ENCODE measurements at regions not wholly inside any gene's neighbourhood (a gene's known extent, or its start where the extent isn't known, plus 50 kb on each side); places are given as distances from the start of the nearest gene placed in this dataset.
"Not testable (repeated sequence)": the region's sequence is repeated elsewhere in the genome, so short reads cannot be mapped to it uniquely, and the experiment has no call there.

- no peak overlapping the region for H3K27ac Mint-ChIP-seq
- intact Hi-C loops (cut with micrococcal nuclease), result no loop called here
- no peaks in the 10 kb centered on the region for H3K4me1 Mint-ChIP-seq (ENCODE audit: low read depth)
- no peaks in the 10 kb centered on the region for H3K36me3 Mint-ChIP-seq (ENCODE audit: low read depth)
- H3K27me3 Mint-ChIP-seq, result no peaks in the 10 kb centered on the region
- H3K9me3 Mint-ChIP-seq, result peaks cover 12% of the 10 kb centered on the region
- H3K4me3 Mint-ChIP-seq, result no peak overlapping the region
Observed at GRCh38 chr3:65142456-65142855, 454.7 kb upstream of the ADAMTS9 start.

DNA sequence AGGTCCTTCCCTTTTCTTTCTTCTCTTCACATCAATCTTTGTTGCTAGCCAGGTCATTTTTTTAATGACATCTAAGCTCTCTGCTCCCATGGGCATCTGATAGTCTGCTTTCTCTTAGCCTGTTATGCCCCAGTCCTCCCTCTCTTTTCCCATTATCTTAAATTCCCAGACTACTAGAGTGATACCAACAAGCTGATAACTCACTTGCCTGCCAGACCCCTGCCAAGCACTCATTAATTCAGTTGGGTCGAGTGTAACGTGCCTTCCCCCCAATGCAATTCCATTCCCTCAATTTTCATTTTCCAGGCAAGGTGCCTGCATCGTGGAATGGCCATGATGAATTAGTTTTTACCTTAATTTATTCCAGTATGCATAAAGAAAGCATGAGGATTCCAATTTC, 450.8 kb upstream of the ADAMTS9 start:
- Mint-ChIP-seq H3K27me3 (no peaks in the 10 kb centered on the region), H3K4me3 (no peak overlapping the region), H3K36me3 (ENCODE audit: low read depth) (no peaks in the 10 kb centered on the region), H3K4me1 (ENCODE audit: low read depth) (no peaks in the 10 kb centered on the region), H3K27ac (no peak overlapping the region), H3K9me3 (peaks cover 12% of the 10 kb centered on the region)
- intact Hi-C loops (cut with micrococcal nuclease), result no loop called here

- H3K4me3 Mint-ChIP-seq; H3K27ac Mint-ChIP-seq; H3K4me1 Mint-ChIP-seq (ENCODE audit: low read depth); H3K27me3 Mint-ChIP-seq; H3K36me3 Mint-ChIP-seq (ENCODE audit: low read depth); intact Hi-C loops (cut with micrococcal nuclease): not testable (repeated sequence)
- H3K9me3 Mint-ChIP-seq, result peaks cover 21% of the 10 kb centered on the region
Observed at GRCh38 chr3:65133752-65134151, 446.0 kb upstream of the ADAMTS9 start.

- Mint-ChIP-seq H3K4me1 (ENCODE audit: low read depth) (no peaks in the 10 kb centered on the region), H3K36me3 (ENCODE audit: low read depth) (no peaks in the 10 kb centered on the region), H3K27me3 (no peaks in the 10 kb centered on the region), H3K9me3 (peaks cover 30% of the 10 kb centered on the region), H3K4me3 (no peak overlapping the region), H3K27ac (no peak overlapping the region)
- intact Hi-C loops (cut with micrococcal nuclease), result no loop called here
Observed at GRCh38 chr3:65130782-65131181, 443.0 kb upstream of the ADAMTS9 start.

DNA sequence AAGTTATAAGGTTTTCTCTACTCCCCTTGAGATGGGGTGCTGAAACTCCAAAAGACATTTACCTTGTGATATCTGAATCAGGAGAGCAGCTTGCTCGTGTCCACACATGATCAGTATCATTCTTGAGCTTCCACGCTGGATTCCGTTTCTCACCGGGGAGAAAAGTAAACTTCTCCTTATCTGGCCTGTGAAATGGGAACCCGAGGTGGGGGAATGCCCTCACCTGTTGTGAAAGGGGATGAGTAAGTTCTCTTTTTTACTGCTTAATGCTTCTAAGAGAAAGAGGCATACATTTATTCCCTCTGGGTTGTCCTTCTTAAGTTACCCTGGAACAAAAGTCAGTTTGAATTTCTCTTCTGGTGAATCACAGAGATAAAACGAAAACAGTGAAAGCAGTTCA, 440.5 kb upstream of the ADAMTS9 start:
- H3K4me3 Mint-ChIP-seq, result no peak overlapping the region
- no peak overlapping the region for H3K27ac Mint-ChIP-seq
- no peaks in the 10 kb centered on the region for H3K27me3 Mint-ChIP-seq
- intact Hi-C loops (cut with micrococcal nuclease), result no loop called here
- H3K4me1 Mint-ChIP-seq (ENCODE audit: low read depth), result no peaks in the 10 kb centered on the region
- H3K9me3 Mint-ChIP-seq, result peaks cover 33% of the 10 kb centered on the region
- H3K36me3 Mint-ChIP-seq (ENCODE audit: low read depth), result no peaks in the 10 kb centered on the region

- intact Hi-C loops (cut with micrococcal nuclease), result no loop called here
- peaks cover 37% of the 10 kb centered on the region for H3K9me3 Mint-ChIP-seq
- no peaks in the 10 kb centered on the region for H3K4me1 Mint-ChIP-seq (ENCODE audit: low read depth)
- H3K36me3 Mint-ChIP-seq (ENCODE audit: low read depth), result no peaks in the 10 kb centered on the region
- H3K4me3 Mint-ChIP-seq, result no peak overlapping the region
- H3K27me3 Mint-ChIP-seq, result no peaks in the 10 kb centered on the region
- H3K27ac Mint-ChIP-seq, result no peak overlapping the region
Observed at GRCh38 chr3:65126527-65127410, 439.0 kb upstream of the ADAMTS9 start.

DNA sequence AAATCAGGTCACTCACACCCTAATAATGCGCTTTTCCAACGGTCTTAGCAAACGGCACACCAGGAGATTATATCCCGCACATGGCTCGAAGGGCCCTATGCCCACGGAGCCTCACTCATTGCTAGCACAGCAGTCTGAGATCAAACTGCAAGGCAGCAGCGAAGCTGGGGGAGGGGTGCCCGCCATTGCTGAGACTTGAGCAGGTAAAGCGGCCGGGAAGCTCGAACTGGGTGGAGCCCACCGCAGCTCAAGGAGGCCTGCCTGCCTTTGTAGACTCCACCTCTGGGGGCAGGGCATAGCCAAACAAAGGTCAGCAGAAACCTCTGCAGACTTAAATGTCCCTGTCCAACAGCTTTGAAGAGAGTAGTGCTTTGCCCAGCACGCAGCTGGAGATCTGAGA, 432.4 kb upstream of the ADAMTS9 start:
- H3K27me3 Mint-ChIP-seq; H3K4me1 Mint-ChIP-seq (ENCODE audit: low read depth); intact Hi-C loops (cut with micrococcal nuclease); H3K27ac Mint-ChIP-seq; H3K4me3 Mint-ChIP-seq; H3K36me3 Mint-ChIP-seq (ENCODE audit: low read depth): not testable (repeated sequence)
- peaks cover 64% of the 10 kb centered on the region for H3K9me3 Mint-ChIP-seq

- H3K27me3 Mint-ChIP-seq, result no peaks in the 10 kb centered on the region
- no peak overlapping the region for H3K4me3 Mint-ChIP-seq
- no peaks in the 10 kb centered on the region for H3K4me1 Mint-ChIP-seq (ENCODE audit: low read depth)
- no peak overlapping the region for H3K27ac Mint-ChIP-seq
- peaks cover 71% of the 10 kb centered on the region for H3K9me3 Mint-ChIP-seq
- intact Hi-C loops (cut with micrococcal nuclease), result no loop called here
- H3K36me3 Mint-ChIP-seq (ENCODE audit: low read depth), result no peaks in the 10 kb centered on the region
Observed at GRCh38 chr3:65118912-65119499, 431.2 kb upstream of the ADAMTS9 start.

- intact Hi-C loops (cut with micrococcal nuclease), result no loop called here
- Mint-ChIP-seq H3K27me3 (no peaks in the 10 kb centered on the region), H3K4me1 (ENCODE audit: low read depth) (no peaks in the 10 kb centered on the region), H3K36me3 (ENCODE audit: low read depth) (no peaks in the 10 kb centered on the region), H3K9me3 (peaks cover 36% of the 10 kb centered on the region), H3K27ac (no peak overlapping the region), H3K4me3 (no peak overlapping the region)
Observed at GRCh38 chr3:65114041-65114440, 426.2 kb upstream of the ADAMTS9 start.

- Mint-ChIP-seq H3K27ac (no peak overlapping the region), H3K4me1 (ENCODE audit: low read depth) (no peaks in the 10 kb centered on the region), H3K4me3 (no peak overlapping the region), H3K27me3 (no peaks in the 10 kb centered on the region), H3K9me3 (peaks cover 24% of the 10 kb centered on the region), H3K36me3 (ENCODE audit: low read depth) (no peaks in the 10 kb centered on the region)
- intact Hi-C loops (cut with micrococcal nuclease), result no loop called here
Observed at GRCh38 chr3:65112751-65113300, 425.0 kb upstream of the ADAMTS9 start.

DNA sequence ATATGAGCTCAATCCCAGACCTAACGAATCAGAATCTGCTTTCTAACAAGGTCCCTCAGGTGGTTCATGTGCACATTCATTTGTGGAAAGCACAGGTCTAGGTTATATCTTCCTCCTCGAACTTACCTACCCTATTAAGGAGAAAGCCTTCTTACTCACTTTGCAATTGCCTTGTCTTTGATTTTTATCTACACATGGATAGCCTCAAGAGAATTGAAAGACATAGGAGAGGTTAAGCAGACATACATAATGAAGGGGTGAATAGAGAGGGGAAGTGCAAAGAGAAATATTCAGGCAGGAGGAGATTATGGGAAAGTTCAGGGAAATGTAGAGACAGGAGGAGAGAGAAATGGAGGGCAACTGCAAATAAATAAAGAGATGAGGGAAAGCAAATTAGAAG, 422.9 kb upstream of the ADAMTS9 start:
- Mint-ChIP-seq H3K4me1 (ENCODE audit: low read depth) (no peaks in the 10 kb centered on the region), H3K36me3 (ENCODE audit: low read depth) (no peaks in the 10 kb centered on the region), H3K4me3 (no peak overlapping the region), H3K27ac (no peak overlapping the region), H3K27me3 (no peaks in the 10 kb centered on the region), H3K9me3 (peaks cover 12% of the 10 kb centered on the region)
- intact Hi-C loops (cut with micrococcal nuclease), result no loop called here

DNA sequence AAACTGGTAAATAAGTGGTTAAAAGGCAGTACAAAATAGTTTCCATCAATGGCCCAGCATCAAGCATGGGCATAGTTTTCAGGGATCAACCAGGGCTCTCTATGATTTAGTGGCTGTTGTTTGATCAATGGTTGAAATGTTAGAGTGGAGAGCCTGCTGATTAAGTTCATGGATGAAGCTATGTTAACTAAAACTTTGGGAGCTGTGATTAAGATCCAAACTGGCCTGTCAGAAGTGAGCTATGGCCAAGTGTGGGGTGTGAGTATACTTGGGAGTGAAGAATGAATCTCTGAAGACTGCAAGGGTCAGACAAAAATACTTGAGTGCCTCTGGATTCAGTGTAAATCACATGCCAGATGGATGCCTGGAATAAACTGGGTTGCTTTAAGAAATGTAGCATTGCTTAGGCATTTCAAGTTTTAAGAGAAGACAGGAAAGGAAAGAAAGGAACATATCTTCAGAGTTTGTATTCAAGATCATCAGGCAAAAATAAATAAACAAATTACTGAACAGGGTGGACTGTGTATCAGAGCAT, 422.2 kb upstream of the ADAMTS9 start:
- H3K4me3 Mint-ChIP-seq, result no peak overlapping the region
- no peaks in the 10 kb centered on the region for H3K36me3 Mint-ChIP-seq (ENCODE audit: low read depth)
- intact Hi-C loops (cut with micrococcal nuclease), result no loop called here
- H3K4me1 Mint-ChIP-seq (ENCODE audit: low read depth), result no peaks in the 10 kb centered on the region
- H3K27me3 Mint-ChIP-seq, result no peaks in the 10 kb centered on the region
- H3K9me3 Mint-ChIP-seq, result peaks cover 6% of the 10 kb centered on the region
- no peak overlapping the region for H3K27ac Mint-ChIP-seq

DNA sequence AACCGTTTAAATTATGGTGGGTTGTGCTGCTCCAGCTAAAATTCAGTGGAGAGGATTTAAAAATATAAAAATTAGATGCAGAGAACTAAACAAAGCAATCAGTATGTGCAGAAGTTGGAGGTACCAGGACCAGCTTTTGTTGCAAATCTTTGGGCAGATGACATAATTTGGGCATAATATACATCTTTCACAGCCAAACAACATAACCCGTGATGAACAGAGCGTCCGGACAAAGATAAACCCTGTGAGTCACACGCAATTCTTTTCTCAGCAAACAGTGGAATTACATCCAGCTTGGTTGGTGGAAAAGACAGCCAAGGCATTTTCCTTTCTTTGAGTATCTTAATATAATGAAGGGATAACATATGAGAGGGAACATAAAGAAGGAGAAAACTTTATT, 419.4 kb upstream of the ADAMTS9 start:
- Mint-ChIP-seq H3K9me3 (peaks cover 7% of the 10 kb centered on the region), H3K27ac (no peak overlapping the region), H3K4me1 (ENCODE audit: low read depth) (no peaks in the 10 kb centered on the region), H3K4me3 (no peak overlapping the region), H3K27me3 (no peaks in the 10 kb centered on the region), H3K36me3 (ENCODE audit: low read depth) (no peaks in the 10 kb centered on the region)
- intact Hi-C loops (cut with micrococcal nuclease), result no loop called here

GRCh38 chr3:65101450-65101849, 413.6 kb upstream of the ADAMTS9 start:
- intact Hi-C loops (cut with micrococcal nuclease), result no loop called here
- Mint-ChIP-seq H3K36me3 (ENCODE audit: low read depth) (no peaks in the 10 kb centered on the region), H3K27ac (no peak overlapping the region), H3K9me3 (peaks cover 15% of the 10 kb centered on the region), H3K27me3 (no peaks in the 10 kb centered on the region), H3K4me1 (ENCODE audit: low read depth) (no peaks in the 10 kb centered on the region), H3K4me3 (no peak overlapping the region)
